Mesendoderm (in vitro differentiated cells): ENCODE measurements at regions not wholly inside any gene's neighbourhood (a gene's known extent, or its start where the extent isn't known, plus 50 kb on each side); places are given as distances from the start of the nearest gene placed in this dataset.

ENCODE experiments used
- DNase-seq: peaks from one replicate; pipeline ENCODE4 v3.0.0; 2013
- H2AK5ac ChIP-seq: 2 replicates; pipeline ENCODE4 v1.6.1; 2013; ENCODE audit warnings: low read length, inconsistent platforms
- H2BK120ac ChIP-seq: 2 replicates; pipeline ENCODE4 v1.6.1; 2013; ENCODE audit warnings: low read depth, mild to moderate bottlenecking, low read length, moderate library complexity, mixed read lengths
- H2BK15ac ChIP-seq: replicated peaks from 2 replicates; pipeline ENCODE4 v1.6.1; 2013; ENCODE audit warnings: low read depth, mild to moderate bottlenecking, moderate library complexity
- H2BK5ac ChIP-seq: 2 replicates; pipeline ENCODE4 v1.6.1; 2013; ENCODE audit warnings: low read length, inconsistent platforms
- H3K18ac ChIP-seq: 2 replicates; pipeline ENCODE4 v1.6.1; 2013; ENCODE audit warnings: mild to moderate bottlenecking, low read length, mixed read lengths
- H3K23ac ChIP-seq: one replicate; pipeline ENCODE4 v1.6.1; 2013; ENCODE audit warnings: low read length
- H3K27ac ChIP-seq: 2 replicates; pipeline ENCODE4 v1.5.1; 2013; ENCODE audit warnings: low read depth, mild to moderate bottlenecking, inconsistent platforms, low read length, moderate library complexity
- H3K27me3 ChIP-seq: 2 replicates; pipeline ENCODE4 v1.6.1; 2013; ENCODE audit warnings: low read length, control low read depth, mild to moderate bottlenecking, inconsistent platforms; ENCODE audit not compliant: insufficient read depth, poor library complexity
- H3K36me3 ChIP-seq: 2 replicates; pipeline ENCODE4 v1.6.1; 2013; ENCODE audit warnings: low read length, inconsistent platforms; ENCODE audit not compliant: control insufficient read depth, insufficient read depth
- H3K4ac ChIP-seq: one replicate; pipeline ENCODE4 v1.6.1; 2013; ENCODE audit warnings: low read depth, mild to moderate bottlenecking, low read length, moderate library complexity
- H3K4me1 ChIP-seq: 2 replicates; pipeline ENCODE4 v1.6.1; 2013; ENCODE audit warnings: low read depth, low read length, inconsistent platforms; ENCODE audit not compliant: control insufficient read depth
- H3K4me2 ChIP-seq: 2 replicates; pipeline ENCODE4 v1.6.1; 2013; ENCODE audit warnings: low read length
- H3K4me3 ChIP-seq: 2 replicates; pipeline ENCODE4 v1.5.1; 2013; ENCODE audit warnings: mild to moderate bottlenecking, low read length
- H3K56ac ChIP-seq: one replicate; pipeline ENCODE4 v1.6.1; 2013; ENCODE audit warnings: low read length
- H3K79me1 ChIP-seq: 2 replicates; pipeline ENCODE4 v1.6.1; 2013; ENCODE audit warnings: low read length, inconsistent platforms
- H3K79me2 ChIP-seq: 2 replicates; pipeline ENCODE4 v1.6.1; 2013; ENCODE audit warnings: mild to moderate bottlenecking, low read length; ENCODE audit not compliant: control insufficient read depth, insufficient read depth
- H3K9ac ChIP-seq: 2 replicates; pipeline ENCODE4 v1.6.1; 2013; ENCODE audit warnings: low read length, inconsistent platforms
- H4K5ac ChIP-seq: one replicate; pipeline ENCODE4 v1.6.1; 2013; ENCODE audit warnings: low read length
- H4K8ac ChIP-seq: one replicate; pipeline ENCODE4 v1.6.1; 2013; ENCODE audit warnings: low read depth, mild to moderate bottlenecking, control low read depth, low read length, moderate library complexity
- WGBS: extraction: QIAGEN DNeasy Blood & Tissue Kit; methylation state at CpG from one replicate; pipeline ENCODE4 v1.1.7; 2013; ENCODE audit warnings: low lambda C conversion rate, missing lambda C conversion rate; ENCODE audit not compliant: insufficient coverage; ENCODE audit errors: extremely low coverage; 5-methylcytosine and 5-hydroxymethylcytosine counted together

GRCh38 chr10:20627946-20628507, 269.1 kb downstream of the NEBL start:
- Histone ChIP-seq H3K79me2 (no peaks in the 10 kb centered on the region), H3K4me3 (no peak overlapping the region), H3K4me1 (no peaks in the 10 kb centered on the region), H3K4ac (no peak overlapping the region), H3K56ac (no peak overlapping the region), H3K27me3 (no peaks in the 10 kb centered on the region), H3K9ac (no peak overlapping the region), H3K18ac (no peak overlapping the region), H2BK120ac (no peak overlapping the region), H2AK5ac (no peak overlapping the region), H3K79me1 (no peaks in the 10 kb centered on the region), H3K27ac (no peak overlapping the region), H4K5ac (no peak overlapping the region), H4K8ac (no peak overlapping the region), H3K36me3 (no peaks in the 10 kb centered on the region), H2BK15ac (no peak overlapping the region), H3K23ac (no peak overlapping the region), H2BK5ac (no peak overlapping the region), H3K4me2 (no peak overlapping the region)
- DNase-seq = no peak
- no CpG with 5 or more reads among the region's 3 CpGs for WGBS

DNA sequence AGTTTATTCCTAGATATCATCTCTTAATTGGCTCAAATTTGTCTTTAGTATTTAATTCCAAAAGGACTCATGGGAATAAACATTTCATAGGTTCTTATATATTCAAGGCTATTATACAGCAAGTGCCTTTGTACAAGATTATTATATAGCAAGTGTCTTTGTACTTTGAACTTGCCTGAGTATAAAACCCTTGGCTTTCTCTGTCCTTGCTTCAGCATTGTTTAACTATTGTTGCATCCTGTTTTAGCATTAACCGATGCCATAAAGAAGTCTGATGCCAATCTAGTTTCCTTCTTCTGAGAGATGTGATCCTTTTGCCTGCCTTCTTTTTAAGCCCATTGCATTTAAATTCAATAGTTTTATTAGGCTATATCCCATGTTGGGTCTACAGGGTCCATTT, 270.0 kb downstream of the NEBL start:
- H3K4ac ChIP-seq = no peak overlapping the region
- DNase-seq = no peak
- H3K23ac ChIP-seq = no peak overlapping the region
- H4K8ac ChIP-seq = no peak overlapping the region
- no peaks in the 10 kb centered on the region for H3K27me3 ChIP-seq
- no peak overlapping the region for H3K4me2 ChIP-seq
- no peak overlapping the region for H3K56ac ChIP-seq
- no peak overlapping the region for H2BK120ac ChIP-seq
- no peaks in the 10 kb centered on the region for H3K4me1 ChIP-seq
- no peak overlapping the region for H3K27ac ChIP-seq
- H3K18ac ChIP-seq = no peak overlapping the region
- WGBS = no CpG with 5 or more reads among the region's 1 CpG
- no peak overlapping the region for H3K9ac ChIP-seq
- H3K4me3 ChIP-seq = no peak overlapping the region
- no peak overlapping the region for H2BK5ac ChIP-seq
- H3K36me3 ChIP-seq = no peaks in the 10 kb centered on the region
- no peaks in the 10 kb centered on the region for H3K79me2 ChIP-seq
- H4K5ac ChIP-seq = no peak overlapping the region
- H2AK5ac ChIP-seq = no peak overlapping the region
- no peak overlapping the region for H2BK15ac ChIP-seq
- no peaks in the 10 kb centered on the region for H3K79me1 ChIP-seq

GRCh38 chr10:20625868-20626267, 271.2 kb downstream of the NEBL start:
- Histone ChIP-seq H4K5ac (no peak overlapping the region), H2BK120ac (no peak overlapping the region), H3K23ac (no peak overlapping the region), H3K4me3 (no peak overlapping the region), H4K8ac (no peak overlapping the region), H3K9ac (no peak overlapping the region), H3K36me3 (no peaks in the 10 kb centered on the region), H3K27ac (no peak overlapping the region), H3K79me2 (no peaks in the 10 kb centered on the region), H3K4me1 (no peaks in the 10 kb centered on the region), H3K56ac (no peak overlapping the region), H2AK5ac (no peak overlapping the region), H2BK5ac (no peak overlapping the region), H3K79me1 (no peaks in the 10 kb centered on the region), H3K18ac (no peak overlapping the region), H2BK15ac (no peak overlapping the region), H3K4me2 (no peak overlapping the region), H3K4ac (no peak overlapping the region), H3K27me3 (no peaks in the 10 kb centered on the region)
- no peak for DNase-seq
- no CpG with 5 or more reads among the region's 1 CpG for WGBS

- no peaks in the 10 kb centered on the region for H3K36me3 ChIP-seq
- H3K18ac ChIP-seq = no peak overlapping the region
- H3K23ac ChIP-seq = no peak overlapping the region
- H3K4me1 ChIP-seq = no peaks in the 10 kb centered on the region
- no peak overlapping the region for H2AK5ac ChIP-seq
- no peak overlapping the region for H2BK15ac ChIP-seq
- no peak overlapping the region for H3K9ac ChIP-seq
- H3K79me2 ChIP-seq = no peaks in the 10 kb centered on the region
- H4K5ac ChIP-seq = no peak overlapping the region
- no peaks in the 10 kb centered on the region for H3K27me3 ChIP-seq
- no peak overlapping the region for H3K4me3 ChIP-seq
- H3K4me2 ChIP-seq = no peak overlapping the region
- no peak overlapping the region for H2BK120ac ChIP-seq
- H4K8ac ChIP-seq = peak overlapping the region; percentile 28
- no CpG with 5 or more reads among the region's 4 CpGs for WGBS
- no peaks in the 10 kb centered on the region for H3K79me1 ChIP-seq
- H3K27ac ChIP-seq = no peak overlapping the region
- no peak overlapping the region for H3K56ac ChIP-seq
- no peak overlapping the region for H2BK5ac ChIP-seq
- no peak for DNase-seq
- no peak overlapping the region for H3K4ac ChIP-seq
These were observed 272.5 kb downstream of the NEBL start for GRCh38 chr10:20624642-20625041.

GRCh38 chr10:20623546-20623945, 273.6 kb downstream of the NEBL start:
- no peak overlapping the region for H3K18ac ChIP-seq
- H3K4me2 ChIP-seq = no peak overlapping the region
- H3K79me1 ChIP-seq = no peaks in the 10 kb centered on the region
- no peaks in the 10 kb centered on the region for H3K4me1 ChIP-seq
- no peak overlapping the region for H3K27ac ChIP-seq
- H3K9ac ChIP-seq = no peak overlapping the region
- no peak overlapping the region for H3K4me3 ChIP-seq
- no peak overlapping the region for H4K8ac ChIP-seq
- no peak overlapping the region for H3K4ac ChIP-seq
- no peak overlapping the region for H3K23ac ChIP-seq
- no peak overlapping the region for H2BK5ac ChIP-seq
- H2AK5ac ChIP-seq = no peak overlapping the region
- H3K79me2 ChIP-seq = no peaks in the 10 kb centered on the region
- no peak overlapping the region for H3K56ac ChIP-seq
- no peak overlapping the region for H2BK120ac ChIP-seq
- DNase-seq = peak; percentile 23
- H2BK15ac ChIP-seq = no peak overlapping the region
- no peaks in the 10 kb centered on the region for H3K36me3 ChIP-seq
- no peaks in the 10 kb centered on the region for H3K27me3 ChIP-seq
- no peak overlapping the region for H4K5ac ChIP-seq

- Histone ChIP-seq H2BK5ac (no peak overlapping the region), H3K27me3 (no peaks in the 10 kb centered on the region), H2AK5ac (no peak overlapping the region), H3K36me3 (no peaks in the 10 kb centered on the region), H3K79me2 (no peaks in the 10 kb centered on the region), H2BK120ac (no peak overlapping the region), H3K27ac (no peak overlapping the region), H3K4me2 (no peak overlapping the region), H4K8ac (no peak overlapping the region), H3K4me1 (no peaks in the 10 kb centered on the region), H3K18ac (no peak overlapping the region), H3K23ac (no peak overlapping the region), H2BK15ac (no peak overlapping the region), H3K56ac (no peak overlapping the region), H4K5ac (no peak overlapping the region), H3K4me3 (no peak overlapping the region), H3K4ac (no peak overlapping the region), H3K79me1 (no peaks in the 10 kb centered on the region), H3K9ac (no peak overlapping the region)
- no peak for DNase-seq
- no CpG with 5 or more reads among the region's 6 CpGs for WGBS
These were observed 274.4 kb downstream of the NEBL start for GRCh38 chr10:20622531-20623211.
